NCI-H226 (cell line): ENCODE measurements at regions not wholly inside any gene's neighbourhood (a gene's known extent, or its start where the extent isn't known, plus 50 kb on each side); places are given as distances from the start of the nearest gene placed in this dataset.
A peak's percentile ranks its signal among the peaks of the same experiment; 100 is the strongest.

Source experiments
- DNase-seq: peaks from one replicate; pipeline ENCODE4 v3.0.0-alpha.2; 2015

GRCh38 chr3:64939309-64939708 is 251.5 kb upstream of the ADAMTS9 start:
- no peak for DNase-seq

- DNase-seq, result no peak
Measured at GRCh38 chr3:64936556-64936955, 248.8 kb upstream of the ADAMTS9 start.

GRCh38 chr3:64935971-64936370 is 248.2 kb upstream of the ADAMTS9 start:
- no peak for DNase-seq

GRCh38 chr3:64932666-64933342 is 245.0 kb upstream of the ADAMTS9 start:
- no peak for DNase-seq

- no peak for DNase-seq
Measured at GRCh38 chr3:64932016-64932518, 244.3 kb upstream of the ADAMTS9 start.

GRCh38 chr3:64930891-64931290 is 243.1 kb upstream of the ADAMTS9 start:
- DNase-seq, result no peak

- DNase-seq, result no peak
Measured at GRCh38 chr3:64928683-64929082, 240.9 kb upstream of the ADAMTS9 start.

GRCh38 chr3:64927689-64928088 is 239.9 kb upstream of the ADAMTS9 start:
- DNase-seq, result no peak

- DNase-seq, result no peak
Measured at GRCh38 chr3:64925575-64925974, 237.8 kb upstream of the ADAMTS9 start.

GRCh38 chr3:64924961-64925360 is 237.2 kb upstream of the ADAMTS9 start:
- DNase-seq, result no peak

GRCh38 chr3:64922213-64922612 is 234.4 kb upstream of the ADAMTS9 start:
- no peak for DNase-seq

- no peak for DNase-seq
Measured at GRCh38 chr3:64921281-64922065, 233.7 kb upstream of the ADAMTS9 start.

GRCh38 chr3:64919934-64920333 is 232.1 kb upstream of the ADAMTS9 start:
- no peak for DNase-seq

- DNase-seq, result no peak
Measured at GRCh38 chr3:64918989-64919388, 231.2 kb upstream of the ADAMTS9 start.

GRCh38 chr3:64917914-64918453 is 230.2 kb upstream of the ADAMTS9 start:
- DNase-seq, result no peak

- no peak for DNase-seq
Measured at GRCh38 chr3:64916937-64917336, 229.1 kb upstream of the ADAMTS9 start.

GRCh38 chr3:64916192-64916798 is 228.5 kb upstream of the ADAMTS9 start:
- no peak for DNase-seq

- peak; percentile 53 for DNase-seq
Measured at GRCh38 chr3:64915778-64916177, 228.0 kb upstream of the ADAMTS9 start.

GRCh38 chr3:64913515-64913914 is 225.7 kb upstream of the ADAMTS9 start:
- no peak for DNase-seq

- no peak for DNase-seq
Measured at GRCh38 chr3:64911138-64911537, 223.3 kb upstream of the ADAMTS9 start.

GRCh38 chr3:64909757-64910467 is 222.1 kb upstream of the ADAMTS9 start:
- no peak for DNase-seq

- no peak for DNase-seq
Measured at GRCh38 chr3:64909011-64909410, 221.2 kb upstream of the ADAMTS9 start.

- peak; percentile 10 for DNase-seq
Measured at GRCh38 chr3:64908251-64908685, 220.5 kb upstream of the ADAMTS9 start.
